GM19043 (cell line): ENCODE measurements at regions not wholly inside any gene's neighbourhood (a gene's known extent, or its start where the extent isn't known, plus 50 kb on each side); places are given as distances from the start of the nearest gene placed in this dataset.

Experiments used
- ATAC-seq: cut with Tn5 transposase; IDR thresholded peaks from one replicate; pipeline ENCODE4 v1.9.1; 2021; ENCODE audit warnings: low read depth; ENCODE audit not compliant: unreplicated experiment

DNA sequence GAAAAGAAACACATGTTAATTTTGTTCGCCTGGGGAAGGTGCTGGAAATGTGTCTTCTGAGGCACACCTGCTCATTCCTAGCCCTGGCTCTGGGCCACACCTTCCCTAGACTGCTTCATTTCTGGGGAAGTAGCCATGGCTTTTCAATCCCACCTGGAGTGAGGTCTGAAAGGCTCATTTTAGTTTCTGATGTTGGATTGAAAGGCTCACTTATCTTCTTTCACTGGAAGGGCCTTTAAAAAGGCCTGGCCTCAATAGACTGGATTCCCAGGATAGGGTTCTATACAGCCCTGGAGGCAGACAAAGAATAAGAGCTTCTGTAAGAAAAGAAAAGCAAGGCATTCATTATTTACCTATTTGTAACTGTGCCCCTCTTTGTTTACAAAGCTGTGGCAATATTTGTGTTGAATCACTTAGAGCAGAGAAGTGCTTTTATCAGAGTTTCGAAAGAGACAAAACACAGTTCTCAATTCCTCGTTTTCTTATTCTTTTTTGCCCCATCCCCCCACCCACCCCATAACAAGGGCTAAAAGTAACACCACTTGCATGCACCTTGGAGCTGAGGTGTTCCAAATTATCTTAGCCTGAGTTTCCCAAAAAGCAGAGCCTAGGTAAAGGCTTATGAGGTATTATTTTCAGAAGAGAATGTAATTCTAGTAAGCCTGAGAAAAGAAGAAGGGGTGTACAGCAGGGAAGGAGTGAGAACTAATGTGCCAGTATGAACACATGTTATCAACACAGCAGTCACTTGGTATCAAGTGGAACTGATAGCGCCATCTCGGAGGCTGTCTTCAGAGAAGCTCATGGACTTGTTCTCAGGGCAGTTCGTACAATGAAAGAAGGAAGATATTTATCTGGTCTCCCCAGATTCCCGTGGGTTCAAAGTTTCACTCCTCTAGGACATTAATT lies 413.1 kb downstream of the KCTD16 start:
- ATAC-seq: no peak

DNA sequence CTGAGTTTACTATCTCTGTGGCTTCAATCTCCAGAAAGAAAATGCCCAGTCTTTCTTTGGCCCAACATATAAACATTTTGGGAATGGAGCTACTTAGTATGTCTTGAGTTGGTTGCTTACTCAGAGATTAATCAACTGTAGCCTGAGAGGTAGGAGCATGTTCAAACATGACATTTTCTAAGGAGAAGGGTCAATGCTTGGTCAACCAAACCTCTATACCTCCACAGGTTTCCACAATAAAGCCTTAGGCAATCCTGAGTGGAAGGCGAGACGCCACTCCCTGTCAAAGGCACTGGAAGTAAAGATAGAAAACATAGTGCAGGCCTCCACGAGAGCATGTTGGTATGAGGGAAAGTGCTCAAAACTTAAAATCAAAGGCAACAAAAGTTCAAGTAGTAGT lies 411.4 kb downstream of the KCTD16 start:
- no peak for ATAC-seq

GRCh38 chr5:144581044-144581443 lies 410.4 kb downstream of the KCTD16 start:
- ATAC-seq: no peak

- no peak for ATAC-seq
These were observed 407.0 kb downstream of the KCTD16 start for GRCh38 chr5:144577676-144578075.

DNA sequence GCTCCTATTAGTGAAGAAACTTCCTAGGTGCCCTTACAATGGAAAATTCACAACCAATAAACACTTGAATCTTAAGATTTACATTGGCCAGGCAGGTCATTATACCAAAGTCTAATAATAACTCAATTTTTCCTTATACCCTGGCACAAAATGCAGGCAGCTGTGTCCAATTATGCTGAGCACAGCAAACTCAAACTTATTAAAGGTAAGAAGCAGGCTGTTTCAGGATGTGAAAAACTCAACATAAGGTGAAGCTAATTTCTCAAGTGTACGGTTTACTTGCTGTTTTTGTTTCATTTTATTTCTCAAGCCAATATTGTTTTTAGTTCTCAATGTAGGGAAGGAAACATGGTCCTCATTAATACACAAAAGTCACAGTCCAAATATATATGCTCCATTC lies 405.1 kb downstream of the KCTD16 start:
- no peak for ATAC-seq

GRCh38 chr5:144567421-144567780 lies 396.7 kb downstream of the KCTD16 start:
- no peak for ATAC-seq

GRCh38 chr5:144566747-144567420 lies 396.2 kb downstream of the KCTD16 start:
- no peak for ATAC-seq

- no peak for ATAC-seq
These were observed 378.9 kb downstream of the KCTD16 start for GRCh38 chr5:144549580-144549979.

- ATAC-seq: no peak
These were observed 378.3 kb downstream of the KCTD16 start for GRCh38 chr5:144548936-144549335.

- no peak for ATAC-seq
These were observed 376.4 kb downstream of the KCTD16 start for GRCh38 chr5:144547098-144547499.

- no peak for ATAC-seq
These were observed 368.2 kb downstream of the KCTD16 start for GRCh38 chr5:144538845-144539244.
